ENCODE measurements at regions not wholly inside any gene's neighbourhood (a gene's known extent, or its start where the extent isn't known, plus 50 kb on each side); places are given as distances from the start of the nearest gene placed in this dataset.

GRCh38 chr4:163680386-163681098 lies 186.1 kb downstream of the TMA16 start:
- Histone ChIP-seq H3K36me3 (no peaks in the 10 kb centered on the region), H3K27ac (no peak overlapping the region), H3K4me1 (no peaks in the 10 kb centered on the region), H3K9me3 (no peaks in the 10 kb centered on the region), H3K27me3 (no peaks in the 10 kb centered on the region), H3K4me3 (no peak overlapping the region)
- intact Hi-C loops (cut with DNase I) = loop anchor here in 6 of 10 donors (5.0 to 10.0 kb wide), 3 partner anchors 126 to 196 kb away; no protein-coding TSS in a partner anchor
- no peak for DNase-seq
- no peak for ATAC-seq
- 13 to 30% methylated on average over 1 of the region's 1 CpG for WGBS, 2 donors
- TF ChIP-seq CTCF (IDR thresholded peaks at IDR 0.05) = no peak

GRCh38 chr4:163681208-163681821 lies 186.8 kb downstream of the TMA16 start:
- peak in 1 of 2 donors; percentile 7 for DNase-seq
- no peak overlapping the region for H3K4me3 ChIP-seq
- H3K4me1 ChIP-seq = no peaks in the 10 kb centered on the region
- H3K27me3 ChIP-seq = no peaks in the 10 kb centered on the region
- H3K36me3 ChIP-seq = no peaks in the 10 kb centered on the region
- intact Hi-C loops (cut with DNase I) = loop anchor here in 6 of 10 donors (5.0 to 10.0 kb wide), 3 partner anchors 127 to 197 kb away; no protein-coding TSS in a partner anchor
- TF ChIP-seq CTCF (IDR thresholded peaks at IDR 0.05) = peak; percentile 19 to 71 (median 45)
- 20 to 29% methylated on average over 2 of the region's 2 CpGs for WGBS, 2 donors
- ATAC-seq = no peak
- H3K27ac ChIP-seq = no peak overlapping the region
- no peaks in the 10 kb centered on the region for H3K9me3 ChIP-seq

- Histone ChIP-seq H3K36me3 (no peaks in the 10 kb centered on the region), H3K9me3 (no peaks in the 10 kb centered on the region), H3K4me3 (no peak overlapping the region), H3K27ac (no peak overlapping the region), H3K4me1 (no peaks in the 10 kb centered on the region), H3K27me3 (no peaks in the 10 kb centered on the region)
- DNase-seq (no peak), ATAC-seq (no peak)
- no peak for TF ChIP-seq CTCF (IDR thresholded peaks at IDR 0.05)
- intact Hi-C loops (cut with DNase I) = loop anchor here in 3 of 10 donors (10.0 kb wide), 2 partner anchors 134 to 204 kb away; no protein-coding TSS in a partner anchor
Measured at GRCh38 chr4:163688856-163689255, 194.4 kb downstream of the TMA16 start.

- no peak for TF ChIP-seq CTCF (IDR thresholded peaks at IDR 0.05)
- H3K4me3 ChIP-seq = no peak overlapping the region
- H3K36me3 ChIP-seq = no peaks in the 10 kb centered on the region
- no peaks in the 10 kb centered on the region for H3K9me3 ChIP-seq
- H3K4me1 ChIP-seq = no peaks in the 10 kb centered on the region
- H3K27me3 ChIP-seq = peaks cover 0 to 5% (median 0%) of the 10 kb centered on the region in 7 donors
- no peak overlapping the region for H3K27ac ChIP-seq
- ATAC-seq (no peak), DNase-seq (no peak)
- intact Hi-C loops (cut with DNase I) = no loop called here
Measured at GRCh38 chr4:163693211-163693610, 198.7 kb downstream of the TMA16 start.
